GM19438 (cell line): ENCODE measurements at regions not wholly inside any gene's neighbourhood (a gene's known extent, or its start where the extent isn't known, plus 50 kb on each side); places are given as distances from the start of the nearest gene placed in this dataset.
"Not testable (repeated sequence)": the region's sequence is repeated elsewhere in the genome, so short reads cannot be mapped to it uniquely, and the experiment has no call there.

Experiments
- ATAC-seq: cut with Tn5 transposase; IDR thresholded peaks from one replicate; pipeline ENCODE4 v1.9.1; 2021; ENCODE audit warnings: low read depth; ENCODE audit not compliant: unreplicated experiment

- ATAC-seq, result no peak
These were observed 84.7 kb downstream of the SCN11A start for GRCh38 chr3:38966811-38967692.

DNA sequence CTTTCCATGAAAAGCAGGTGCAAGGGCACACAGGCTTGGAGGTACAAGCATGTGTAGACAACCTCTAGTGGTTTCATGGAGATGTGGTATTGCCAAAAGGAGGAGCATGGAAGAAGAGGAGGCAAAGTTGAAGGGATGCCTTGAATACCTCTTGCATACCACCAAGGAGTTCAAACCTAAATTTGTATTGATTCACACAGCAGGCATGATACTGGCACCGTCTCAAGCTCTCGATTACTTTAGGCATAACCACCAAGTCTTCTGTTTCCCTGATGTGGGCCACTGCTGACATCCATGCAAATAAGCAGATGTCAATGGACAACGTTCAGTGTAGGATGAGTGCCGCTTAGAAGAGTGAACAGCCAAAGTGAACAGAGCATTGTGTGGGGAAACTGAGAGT is 87.1 kb downstream of the SCN11A start:
- ATAC-seq, result no peak

GRCh38 chr3:38964204-38964603 is 87.5 kb downstream of the SCN11A start:
- ATAC-seq, result no peak

DNA sequence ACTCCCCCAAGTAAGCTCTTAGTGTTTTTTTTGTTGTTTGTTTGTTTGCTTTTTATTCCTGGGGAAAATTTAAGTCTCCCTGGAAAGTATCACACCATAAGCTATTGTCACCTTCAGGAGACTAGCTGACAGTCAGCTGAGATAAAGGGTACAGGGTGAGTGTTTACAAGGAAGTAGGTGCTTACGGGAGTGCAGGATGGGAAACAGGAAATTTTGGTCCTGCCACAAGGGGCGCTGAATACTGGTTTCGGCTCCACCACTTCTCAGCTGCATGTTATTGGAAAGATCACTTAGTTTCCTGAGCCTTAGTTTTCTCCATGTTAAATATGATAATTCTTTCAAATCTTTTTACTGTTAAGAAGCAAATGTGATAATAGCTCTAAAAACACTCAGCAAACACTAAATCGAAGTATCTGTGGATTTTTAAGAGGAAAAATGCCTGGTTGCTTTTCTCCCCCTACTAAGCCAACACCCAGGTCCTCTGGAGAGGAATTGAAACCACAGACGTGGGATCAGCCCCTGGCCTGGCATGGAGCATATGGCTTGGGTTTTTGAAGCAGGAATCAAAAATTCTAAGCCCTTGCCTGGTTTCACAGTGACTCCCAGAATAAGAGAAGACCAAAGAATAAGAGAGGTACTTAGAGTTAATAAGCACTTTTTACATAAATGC is 90.7 kb downstream of the SCN11A start:
- no peak for ATAC-seq

DNA sequence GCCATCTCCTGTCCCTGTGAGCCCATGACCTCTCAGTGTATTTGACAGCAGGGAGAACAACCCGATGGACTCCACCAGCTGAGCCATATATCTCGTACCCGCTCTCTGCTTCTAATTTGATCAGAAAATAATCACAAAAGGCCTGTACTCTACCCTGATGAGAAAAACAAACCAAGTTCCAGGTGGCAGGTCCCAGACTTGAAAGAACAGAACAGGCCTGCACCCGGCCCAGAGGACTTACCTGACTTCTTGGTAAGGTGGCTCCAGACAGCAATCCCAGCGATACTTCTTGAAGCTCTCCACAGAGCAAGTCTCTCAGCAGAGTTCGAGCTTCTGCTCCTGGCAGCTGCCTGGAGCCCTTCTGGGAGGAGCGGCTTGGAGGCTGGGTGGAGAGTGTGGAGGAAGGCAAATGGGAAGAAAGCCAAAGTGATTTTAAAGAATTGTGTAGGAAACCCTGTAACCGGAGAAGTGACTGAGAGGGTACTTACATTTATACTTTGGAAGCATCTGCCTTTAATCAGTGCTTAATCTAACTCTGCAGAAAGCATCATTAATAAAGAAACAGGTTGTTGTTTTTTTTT is 91.6 kb downstream of the SCN11A start:
- no peak for ATAC-seq

DNA sequence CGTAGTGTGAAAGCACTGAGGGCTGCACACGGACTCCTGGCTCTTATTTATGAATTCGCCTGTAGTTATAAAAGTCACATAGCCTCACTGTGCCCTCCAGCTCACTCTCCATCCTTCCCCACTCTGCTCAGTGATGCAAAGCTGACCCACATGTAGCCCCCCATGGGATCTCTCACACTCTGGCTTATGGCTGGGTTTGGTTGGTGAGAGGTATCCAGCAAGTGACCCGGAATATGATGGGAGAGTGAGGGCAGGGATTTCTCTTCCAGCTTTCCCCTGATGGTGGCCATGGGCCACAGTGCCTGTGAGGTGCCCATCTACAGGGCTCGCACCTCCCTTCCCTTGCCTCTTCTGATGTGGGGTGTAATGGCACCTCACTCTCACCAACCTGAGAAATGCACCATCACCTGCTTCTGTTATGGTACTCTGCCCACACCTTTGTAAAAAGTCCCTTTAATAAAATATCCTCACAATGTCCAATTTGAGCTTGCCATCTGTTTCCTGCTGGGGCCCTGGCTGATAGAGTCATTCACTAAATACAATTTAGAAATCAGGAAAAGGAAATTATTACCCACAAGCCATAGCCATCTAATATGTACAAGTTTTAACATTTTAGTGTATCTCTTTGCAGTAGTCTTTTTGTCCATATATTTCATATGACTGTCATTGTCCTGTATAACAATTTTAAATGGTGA is 93.6 kb downstream of the SCN11A start:
- ATAC-seq, result no peak

DNA sequence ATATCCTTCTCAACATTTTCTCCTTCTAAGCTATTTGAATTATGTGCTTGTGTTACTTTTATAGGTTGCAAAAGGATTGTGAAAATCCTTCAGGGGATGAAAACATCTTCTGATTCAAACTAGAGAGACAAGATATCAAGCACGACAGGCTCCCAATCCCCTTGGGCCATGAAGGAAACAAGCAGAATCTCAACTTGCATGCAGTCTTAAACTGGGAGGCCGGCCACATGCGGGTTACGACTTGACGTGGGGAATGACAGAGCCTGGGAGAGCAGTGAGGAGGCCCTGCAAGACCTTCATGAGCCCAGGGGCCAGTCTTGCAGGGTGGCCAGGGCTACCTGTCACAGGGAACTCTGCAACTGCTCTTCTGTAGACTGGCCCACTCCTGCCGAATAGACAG is 94.4 kb downstream of the SCN11A start:
- ATAC-seq, result no peak

DNA sequence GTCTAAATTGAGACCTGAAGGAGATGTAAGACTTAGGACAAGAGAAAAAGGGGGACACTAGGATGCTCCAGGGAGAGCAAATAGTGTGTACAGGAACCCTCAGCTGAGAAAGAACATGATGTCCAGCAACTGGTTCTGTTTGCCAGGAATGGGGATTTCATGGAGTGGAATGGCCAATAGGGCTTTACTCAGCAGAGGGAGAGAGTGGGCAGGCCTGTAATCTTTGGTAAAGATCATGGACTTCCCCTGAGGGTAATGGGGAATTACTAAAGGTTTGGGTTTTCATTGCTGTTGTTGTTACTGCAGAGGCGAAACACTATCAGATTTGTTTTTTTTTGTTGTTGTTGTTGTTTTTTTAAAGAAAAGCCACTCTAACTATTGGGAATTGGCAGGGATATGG is 99.0 kb downstream of the SCN11A start:
- no peak for ATAC-seq

GRCh38 chr3:38951167-38951566 is 100.6 kb downstream of the SCN11A start:
- ATAC-seq, result not testable (repeated sequence)

GRCh38 chr3:38950581-38950980 is 101.2 kb downstream of the SCN11A start:
- no peak for ATAC-seq

DNA sequence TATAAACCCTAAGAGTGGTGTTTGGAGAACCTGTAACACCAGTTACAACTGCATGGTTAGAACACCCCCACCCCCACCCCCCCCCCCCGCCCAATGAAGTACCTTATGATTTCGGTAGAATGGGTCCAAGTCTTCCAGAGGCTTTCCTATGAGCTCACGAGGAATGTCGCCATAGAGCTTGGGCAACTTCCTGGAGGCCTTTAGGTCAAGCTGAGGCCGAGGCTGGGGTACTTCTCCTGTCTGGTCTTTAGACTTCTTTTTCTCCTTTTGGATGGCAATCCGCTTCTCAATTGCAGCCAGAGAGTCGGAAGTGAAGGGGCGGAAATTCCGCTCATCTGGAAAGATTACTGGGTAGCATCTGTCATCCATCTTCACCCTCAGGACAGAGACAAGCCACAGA is 101.8 kb downstream of the SCN11A start:
- ATAC-seq, result no peak

DNA sequence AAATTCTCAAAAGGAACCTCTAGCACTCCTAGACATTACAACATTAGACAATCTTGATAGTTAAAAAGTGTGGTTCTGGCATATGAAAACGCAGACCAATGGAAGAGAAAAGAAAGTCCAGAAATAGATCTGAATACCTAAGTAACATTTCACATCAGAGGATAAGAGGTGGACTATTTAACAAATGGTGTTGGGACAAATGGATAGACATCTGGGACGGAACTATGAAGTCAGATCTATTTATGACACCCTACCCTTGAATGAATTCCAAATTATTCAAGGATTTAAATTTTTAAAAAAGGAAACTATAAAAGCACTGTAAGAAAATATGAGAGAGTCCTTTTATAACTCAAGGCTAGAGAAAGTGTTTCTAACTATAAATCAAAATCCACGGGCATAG is 111.3 kb downstream of the SCN11A start:
- ATAC-seq, result no peak

- ATAC-seq, result no peak
These were observed 109.3 kb upstream of the SCN10A start for GRCh38 chr3:38925351-38925750.

DNA sequence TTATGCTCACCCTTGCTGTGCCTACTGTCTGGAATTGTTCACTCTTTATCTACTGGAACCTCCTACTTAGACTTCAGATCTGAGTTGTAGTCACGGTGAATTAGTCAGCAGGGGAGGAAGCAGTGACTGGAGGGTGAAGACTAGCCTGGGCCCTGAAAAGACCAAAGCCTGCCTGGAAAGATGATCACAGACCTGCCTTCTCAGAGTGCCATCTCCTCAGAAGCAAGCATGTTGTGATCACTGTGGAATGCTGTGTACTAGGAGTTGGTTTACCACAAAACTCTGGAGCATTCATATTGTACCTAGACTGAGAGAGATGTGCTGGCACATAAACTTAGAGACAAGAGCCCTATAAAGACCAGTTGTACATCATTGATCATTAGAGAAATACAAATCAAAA is 100.7 kb upstream of the SCN10A start:
- ATAC-seq, result no peak

- no peak for ATAC-seq
These were observed 91.4 kb upstream of the SCN10A start for GRCh38 chr3:38907426-38907825.

DNA sequence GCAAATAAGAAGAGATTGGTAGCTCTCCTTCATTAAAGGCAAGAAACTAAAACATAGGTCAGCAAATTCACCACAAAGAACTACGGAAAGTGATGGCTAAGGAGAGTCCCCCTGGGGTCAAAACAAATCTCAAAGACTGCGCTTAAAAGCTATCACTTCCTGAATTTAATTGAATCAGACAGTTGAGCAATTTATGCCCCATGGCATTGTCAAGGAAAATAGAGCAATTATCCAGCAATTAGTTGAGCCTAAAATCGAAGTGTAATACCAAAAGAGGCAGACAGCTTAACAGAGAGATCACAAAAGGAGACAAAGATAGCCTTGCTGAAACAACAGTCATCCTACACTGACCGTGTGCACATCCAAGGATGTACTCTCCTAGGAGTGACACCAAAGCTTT is 74.4 kb upstream of the SCN10A start:
- no peak for ATAC-seq

GRCh38 chr3:38878646-38879045 is 62.6 kb upstream of the SCN10A start:
- ATAC-seq, result no peak
